GM23338 (cell line): ENCODE measurements at regions not wholly inside any gene's neighbourhood (a gene's known extent, or its start where the extent isn't known, plus 50 kb on each side); places are given as distances from the start of the nearest gene placed in this dataset.

ENCODE experiments used
- ATAC-seq: fragments of 200-7000 bp; cut with Tn5 transposase; 3 replicates; pipeline ENCODE4 v1.9.1; 2020
- DNase-seq: peaks from one replicate; pipeline ENCODE4 v3.0.0-alpha.2; 2015; ENCODE audit warnings: low spot score
- H2AFZ ChIP-seq: fragments of 200-600 bp; sonication (generic); 2 replicates; pipeline ENCODE4 v1.8.0; 2016; ENCODE audit warnings: antibody characterized with exemption, mild to moderate bottlenecking, moderate library complexity
- H3F3A ChIP-seq: fragments of 200-600 bp; sonication (generic); replicated peaks from 2 replicates; pipeline ENCODE4 v1.8.0; 2017; ENCODE audit warnings: antibody characterized with exemption, mixed run types, low read depth
- H3K27ac ChIP-seq: fragments of 200-600 bp; sonication (generic); 2 replicates; pipeline ENCODE4 v1.6.1; 2016; ENCODE audit warnings: low read depth
- H3K27me3 ChIP-seq: fragments of 200-600 bp; sonication (generic); 2 replicates; pipeline ENCODE4 v1.8.0; 2016; ENCODE audit warnings: mild to moderate bottlenecking, mixed run types, moderate library complexity; ENCODE audit not compliant: insufficient read depth
- H3K36me3 ChIP-seq: fragments of 200-600 bp; sonication (generic); 2 replicates; pipeline ENCODE4 v1.8.0; 2016; ENCODE audit warnings: mild to moderate bottlenecking; ENCODE audit not compliant: insufficient read depth
- H3K4me1 ChIP-seq: fragments of 200-600 bp; sonication (generic); 2 replicates; pipeline ENCODE4 v1.8.0; 2016; ENCODE audit warnings: mild to moderate bottlenecking, moderate library complexity; ENCODE audit not compliant: insufficient read depth
- H3K4me2 ChIP-seq: fragments of 200-600 bp; sonication (generic); 2 replicates; pipeline ENCODE4 v1.7.1; 2017; ENCODE audit warnings: mixed run types
- H3K4me3 ChIP-seq: fragments of 200-600 bp; sonication (generic); 2 replicates; pipeline ENCODE4 v1.6.1; 2016; ENCODE audit warnings: mixed run types
- H3K79me2 ChIP-seq: fragments of 200-600 bp; sonication (generic); replicated peaks from 2 replicates; pipeline ENCODE4 v1.8.0; 2017; ENCODE audit warnings: mild to moderate bottlenecking; ENCODE audit not compliant: insufficient read depth
- H3K9me2 ChIP-seq: fragments of 200-600 bp; sonication (generic); 2 replicates; pipeline ENCODE4 v1.8.0; 2017; ENCODE audit not compliant: insufficient read depth
- H4K20me1 ChIP-seq: fragments of 200-600 bp; sonication (generic); replicated peaks from 2 replicates; pipeline ENCODE4 v1.8.0; 2017; ENCODE audit warnings: mild to moderate bottlenecking; ENCODE audit not compliant: insufficient read depth
- H3K27ac Mint-ChIP-seq: 2 replicates; pipeline ENCODE4 v1.8.0; 2020; ENCODE audit warnings: inconsistent platforms, mild to moderate bottlenecking, moderate library complexity, mixed read lengths
- H3K27me3 Mint-ChIP-seq: 3 replicates; pipeline ENCODE4 v1.8.0; 2022; ENCODE audit warnings: low read depth, mild to moderate bottlenecking, moderate library complexity, mixed read lengths, inconsistent platforms; ENCODE audit not compliant: insufficient read depth, poor library complexity
- H3K36me3 Mint-ChIP-seq: 3 replicates; pipeline ENCODE4 v1.8.0; 2021; ENCODE audit warnings: low read depth, mild to moderate bottlenecking, inconsistent platforms, moderate library complexity, mixed read lengths
- H3K4me1 Mint-ChIP-seq: 3 replicates; pipeline ENCODE4 v1.8.0; 2020; ENCODE audit warnings: mild to moderate bottlenecking, inconsistent platforms, mixed read lengths
- H3K4me3 Mint-ChIP-seq: 3 replicates; pipeline ENCODE4 v1.8.0; 2021; ENCODE audit warnings: moderate library complexity, mild to moderate bottlenecking, inconsistent platforms, mixed read lengths
- H3K9me3 Mint-ChIP-seq: 3 replicates; pipeline ENCODE4 v1.8.0; 2020; ENCODE audit warnings: moderate library complexity, mild to moderate bottlenecking, inconsistent platforms, mixed read lengths
- CREB1 ChIP-seq: fragments of 250-450 bp; sonication (Bioruptor Pico); IDR thresholded peaks from 2 replicates; pipeline ENCODE4 v1.5.0; 2020; ENCODE audit warnings: low read depth, mild to moderate bottlenecking, moderate library complexity
- EZH2 ChIP-seq: fragments of 200-600 bp; sonication (generic); IDR thresholded peaks from one replicate; pipeline ENCODE4 v1.8.0; 2017; ENCODE audit warnings: antibody characterized with exemption, mild to moderate bottlenecking, low read depth; ENCODE audit not compliant: unreplicated experiment
- EZH2phosphoT487 ChIP-seq: fragments of 200-600 bp; sonication (generic); IDR thresholded peaks from one replicate; pipeline ENCODE4 v1.8.1; 2018; ENCODE audit warnings: antibody characterized with exemption; ENCODE audit not compliant: unreplicated experiment
- JUNB ChIP-seq: IDR thresholded peaks from one replicate; pipeline ENCODE4 v1.6.1; 2016; ENCODE audit warnings: antibody characterized with exemption; ENCODE audit not compliant: unreplicated experiment
- NANOG ChIP-seq: IDR thresholded peaks from 2 replicates; pipeline ENCODE4 v1.6.1; 2016; ENCODE audit warnings: antibody characterized with exemption, borderline replicate concordance
- POLR2AphosphoS5 ChIP-seq: IDR thresholded peaks from 2 replicates; pipeline ENCODE4 v1.6.1; 2016; ENCODE audit warnings: antibody characterized with exemption, low read depth
- STAT1 ChIP-seq: IDR thresholded peaks from one replicate; pipeline ENCODE4 v1.6.1; 2016; ENCODE audit warnings: antibody characterized with exemption; ENCODE audit not compliant: unreplicated experiment
- ZNF114 ChIP-seq: fragments of 250-450 bp; sonication (Bioruptor Pico); IDR thresholded peaks from 2 replicates; pipeline ENCODE4 v1.5.0; 2020; ENCODE audit warnings: mild to moderate bottlenecking, moderate library complexity
- ZNF331 ChIP-seq: fragments of 250-450 bp; sonication (Bioruptor Pico); IDR thresholded peaks from 2 replicates; pipeline ENCODE4 v1.5.0; 2020; ENCODE audit warnings: low read depth, mild to moderate bottlenecking, moderate library complexity
- TF ChIP-seq, protein P1 (sequence below): IDR thresholded peaks from one replicate; pipeline ENCODE4 v1.6.1; 2018; ENCODE audit warnings: antibody characterized with exemption; ENCODE audit not compliant: unreplicated experiment
- TF ChIP-seq, protein P2 (sequence below): fragments of 250-450 bp; sonication (Bioruptor Pico); IDR thresholded peaks from 2 replicates; pipeline ENCODE4 v1.5.0; 2020; ENCODE audit warnings: mild to moderate bottlenecking, moderate library complexity
- TF ChIP-seq, protein P3 (sequence below): IDR thresholded peaks from 2 replicates; pipeline ENCODE4 v1.6.1; 2016; ENCODE audit warnings: antibody characterized with exemption
- TF ChIP-seq, protein P4 (sequence below), 2 experiments: fragments of 200-600 bp in 1 of 2; sonication (generic) in 1 of 2; conservative IDR thresholded peaks; 2 replicates each; pipeline versions ENCODE4 v1.5.1 to v1.6.1; 2016 to 2017; ENCODE audit warnings: antibody characterized with exemption in 2 of 2, low read depth in 2 of 2, mild to moderate bottlenecking in 2 of 2, moderate library complexity in 1 of 2

DNA sequence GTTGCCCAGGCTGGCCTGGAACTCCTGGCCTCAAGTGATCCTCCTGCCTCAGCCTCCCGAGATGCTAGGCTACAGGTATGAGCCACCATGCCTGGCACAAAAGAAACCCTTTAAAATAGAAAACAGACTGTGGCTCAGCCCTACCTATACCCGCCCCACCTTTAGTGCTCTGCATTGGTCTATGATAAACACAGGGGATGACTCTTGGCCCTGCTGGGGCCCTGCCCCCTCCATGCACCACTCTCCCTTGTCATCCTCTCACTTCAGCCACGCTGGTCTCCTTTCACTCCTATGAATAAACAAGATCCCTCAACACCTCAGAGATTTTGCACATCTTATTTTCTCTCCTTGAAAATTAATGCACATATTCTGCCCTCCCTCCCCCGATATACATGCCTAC is 251.4 kb upstream of the KLF14 start:
- Histone ChIP-seq H4K20me1 (peaks cover 7% of the 10 kb centered on the region), H3K27me3 (no peaks in the 10 kb centered on the region), H3K27ac (no peak overlapping the region), H3K9me2 (no peaks in the 10 kb centered on the region), H3K4me2 (no peak overlapping the region), H3K4me1 (no peaks in the 10 kb centered on the region), H3K4me3 (no peak overlapping the region), H3K79me2 (no peaks in the 10 kb centered on the region; the same call in none of the 2 replicates), H3F3A (no peaks in the 10 kb centered on the region), H3K36me3 (no peaks in the 10 kb centered on the region; the same call in none of the 2 replicates), H2AFZ (no peak overlapping the region)
- no peak for ATAC-seq
- Mint-ChIP-seq H3K4me3 (no peak overlapping the region), H3K4me1 (peaks cover 10% of the 10 kb centered on the region), H3K9me3 (no peaks in the 10 kb centered on the region), H3K36me3 (no peaks in the 10 kb centered on the region), H3K27ac (no peak overlapping the region), H3K27me3 (no peaks in the 10 kb centered on the region)
- TF ChIP-seq POLR2AphosphoS5: no peak
- no peak for TF ChIP-seq NANOG
- TF ChIP-seq CREB1: no peak
- no peak for TF ChIP-seq ZNF331 (CRISPR knock-in tag)
- TF ChIP-seq EZH2: no peak
- no peak for TF ChIP-seq ZNF114 (CRISPR knock-in tag)
- TF ChIP-seq, protein P1, sequence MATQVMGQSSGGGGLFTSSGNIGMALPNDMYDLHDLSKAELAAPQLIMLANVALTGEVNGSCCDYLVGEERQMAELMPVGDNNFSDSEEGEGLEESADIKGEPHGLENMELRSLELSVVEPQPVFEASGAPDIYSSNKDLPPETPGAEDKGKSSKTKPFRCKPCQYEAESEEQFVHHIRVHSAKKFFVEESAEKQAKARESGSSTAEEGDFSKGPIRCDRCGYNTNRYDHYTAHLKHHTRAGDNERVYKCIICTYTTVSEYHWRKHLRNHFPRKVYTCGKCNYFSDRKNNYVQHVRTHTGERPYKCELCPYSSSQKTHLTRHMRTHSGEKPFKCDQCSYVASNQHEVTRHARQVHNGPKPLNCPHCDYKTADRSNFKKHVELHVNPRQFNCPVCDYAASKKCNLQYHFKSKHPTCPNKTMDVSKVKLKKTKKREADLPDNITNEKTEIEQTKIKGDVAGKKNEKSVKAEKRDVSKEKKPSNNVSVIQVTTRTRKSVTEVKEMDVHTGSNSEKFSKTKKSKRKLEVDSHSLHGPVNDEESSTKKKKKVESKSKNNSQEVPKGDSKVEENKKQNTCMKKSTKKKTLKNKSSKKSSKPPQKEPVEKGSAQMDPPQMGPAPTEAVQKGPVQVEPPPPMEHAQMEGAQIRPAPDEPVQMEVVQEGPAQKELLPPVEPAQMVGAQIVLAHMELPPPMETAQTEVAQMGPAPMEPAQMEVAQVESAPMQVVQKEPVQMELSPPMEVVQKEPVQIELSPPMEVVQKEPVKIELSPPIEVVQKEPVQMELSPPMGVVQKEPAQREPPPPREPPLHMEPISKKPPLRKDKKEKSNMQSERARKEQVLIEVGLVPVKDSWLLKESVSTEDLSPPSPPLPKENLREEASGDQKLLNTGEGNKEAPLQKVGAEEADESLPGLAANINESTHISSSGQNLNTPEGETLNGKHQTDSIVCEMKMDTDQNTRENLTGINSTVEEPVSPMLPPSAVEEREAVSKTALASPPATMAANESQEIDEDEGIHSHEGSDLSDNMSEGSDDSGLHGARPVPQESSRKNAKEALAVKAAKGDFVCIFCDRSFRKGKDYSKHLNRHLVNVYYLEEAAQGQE: no peak
- TF ChIP-seq, protein P2, sequence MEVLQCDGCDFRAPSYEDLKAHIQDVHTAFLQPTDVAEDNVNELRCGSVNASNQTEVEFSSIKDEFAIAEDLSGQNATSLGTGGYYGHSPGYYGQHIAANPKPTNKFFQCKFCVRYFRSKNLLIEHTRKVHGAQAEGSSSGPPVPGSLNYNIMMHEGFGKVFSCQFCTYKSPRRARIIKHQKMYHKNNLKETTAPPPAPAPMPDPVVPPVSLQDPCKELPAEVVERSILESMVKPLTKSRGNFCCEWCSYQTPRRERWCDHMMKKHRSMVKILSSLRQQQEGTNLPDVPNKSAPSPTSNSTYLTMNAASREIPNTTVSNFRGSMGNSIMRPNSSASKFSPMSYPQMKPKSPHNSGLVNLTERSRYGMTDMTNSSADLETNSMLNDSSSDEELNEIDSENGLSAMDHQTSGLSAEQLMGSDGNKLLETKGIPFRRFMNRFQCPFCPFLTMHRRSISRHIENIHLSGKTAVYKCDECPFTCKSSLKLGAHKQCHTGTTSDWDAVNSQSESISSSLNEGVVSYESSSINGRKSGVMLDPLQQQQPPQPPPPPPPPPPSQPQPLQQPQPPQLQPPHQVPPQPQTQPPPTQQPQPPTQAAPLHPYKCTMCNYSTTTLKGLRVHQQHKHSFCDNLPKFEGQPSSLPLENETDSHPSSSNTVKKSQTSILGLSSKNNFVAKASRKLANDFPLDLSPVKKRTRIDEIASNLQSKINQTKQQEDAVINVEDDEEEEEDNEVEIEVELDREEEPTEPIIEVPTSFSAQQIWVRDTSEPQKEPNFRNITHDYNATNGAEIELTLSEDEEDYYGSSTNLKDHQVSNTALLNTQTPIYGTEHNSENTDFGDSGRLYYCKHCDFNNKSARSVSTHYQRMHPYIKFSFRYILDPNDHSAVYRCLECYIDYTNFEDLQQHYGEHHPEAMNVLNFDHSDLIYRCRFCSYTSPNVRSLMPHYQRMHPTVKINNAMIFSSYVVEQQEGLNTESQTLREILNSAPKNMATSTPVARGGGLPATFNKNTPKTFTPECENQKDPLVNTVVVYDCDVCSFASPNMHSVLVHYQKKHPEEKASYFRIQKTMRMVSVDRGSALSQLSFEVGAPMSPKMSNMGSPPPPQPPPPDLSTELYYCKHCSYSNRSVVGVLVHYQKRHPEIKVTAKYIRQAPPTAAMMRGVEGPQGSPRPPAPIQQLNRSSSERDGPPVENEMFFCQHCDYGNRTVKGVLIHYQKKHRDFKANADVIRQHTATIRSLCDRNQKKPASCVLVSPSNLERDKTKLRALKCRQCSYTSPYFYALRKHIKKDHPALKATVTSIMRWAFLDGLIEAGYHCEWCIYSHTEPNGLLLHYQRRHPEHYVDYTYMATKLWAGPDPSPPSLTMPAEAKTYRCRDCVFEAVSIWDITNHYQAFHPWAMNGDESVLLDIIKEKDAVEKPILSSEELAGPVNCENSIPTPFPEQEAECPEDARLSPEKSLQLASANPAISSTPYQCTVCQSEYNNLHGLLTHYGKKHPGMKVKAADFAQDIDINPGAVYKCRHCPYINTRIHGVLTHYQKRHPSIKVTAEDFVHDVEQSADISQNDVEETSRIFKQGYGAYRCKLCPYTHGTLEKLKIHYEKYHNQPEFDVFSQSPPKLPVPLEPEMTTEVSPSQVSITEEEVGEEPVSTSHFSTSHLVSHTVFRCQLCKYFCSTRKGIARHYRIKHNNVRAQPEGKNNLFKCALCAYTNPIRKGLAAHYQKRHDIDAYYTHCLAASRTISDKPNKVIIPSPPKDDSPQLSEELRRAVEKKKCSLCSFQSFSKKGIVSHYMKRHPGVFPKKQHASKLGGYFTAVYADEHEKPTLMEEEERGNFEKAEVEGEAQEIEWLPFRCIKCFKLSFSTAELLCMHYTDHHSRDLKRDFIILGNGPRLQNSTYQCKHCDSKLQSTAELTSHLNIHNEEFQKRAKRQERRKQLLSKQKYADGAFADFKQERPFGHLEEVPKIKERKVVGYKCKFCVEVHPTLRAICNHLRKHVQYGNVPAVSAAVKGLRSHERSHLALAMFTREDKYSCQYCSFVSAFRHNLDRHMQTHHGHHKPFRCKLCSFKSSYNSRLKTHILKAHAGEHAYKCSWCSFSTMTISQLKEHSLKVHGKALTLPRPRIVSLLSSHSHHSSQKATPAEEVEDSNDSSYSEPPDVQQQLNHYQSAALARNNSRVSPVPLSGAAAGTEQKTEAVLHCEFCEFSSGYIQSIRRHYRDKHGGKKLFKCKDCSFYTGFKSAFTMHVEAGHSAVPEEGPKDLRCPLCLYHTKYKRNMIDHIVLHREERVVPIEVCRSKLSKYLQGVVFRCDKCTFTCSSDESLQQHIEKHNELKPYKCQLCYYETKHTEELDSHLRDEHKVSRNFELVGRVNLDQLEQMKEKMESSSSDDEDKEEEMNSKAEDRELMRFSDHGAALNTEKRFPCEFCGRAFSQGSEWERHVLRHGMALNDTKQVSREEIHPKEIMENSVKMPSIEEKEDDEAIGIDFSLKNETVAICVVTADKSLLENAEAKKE: no peak
- TF ChIP-seq JUNB: no peak
- TF ChIP-seq, protein P3, sequence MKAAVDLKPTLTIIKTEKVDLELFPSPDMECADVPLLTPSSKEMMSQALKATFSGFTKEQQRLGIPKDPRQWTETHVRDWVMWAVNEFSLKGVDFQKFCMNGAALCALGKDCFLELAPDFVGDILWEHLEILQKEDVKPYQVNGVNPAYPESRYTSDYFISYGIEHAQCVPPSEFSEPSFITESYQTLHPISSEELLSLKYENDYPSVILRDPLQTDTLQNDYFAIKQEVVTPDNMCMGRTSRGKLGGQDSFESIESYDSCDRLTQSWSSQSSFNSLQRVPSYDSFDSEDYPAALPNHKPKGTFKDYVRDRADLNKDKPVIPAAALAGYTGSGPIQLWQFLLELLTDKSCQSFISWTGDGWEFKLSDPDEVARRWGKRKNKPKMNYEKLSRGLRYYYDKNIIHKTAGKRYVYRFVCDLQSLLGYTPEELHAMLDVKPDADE: no peak
- TF ChIP-seq, protein P4, sequence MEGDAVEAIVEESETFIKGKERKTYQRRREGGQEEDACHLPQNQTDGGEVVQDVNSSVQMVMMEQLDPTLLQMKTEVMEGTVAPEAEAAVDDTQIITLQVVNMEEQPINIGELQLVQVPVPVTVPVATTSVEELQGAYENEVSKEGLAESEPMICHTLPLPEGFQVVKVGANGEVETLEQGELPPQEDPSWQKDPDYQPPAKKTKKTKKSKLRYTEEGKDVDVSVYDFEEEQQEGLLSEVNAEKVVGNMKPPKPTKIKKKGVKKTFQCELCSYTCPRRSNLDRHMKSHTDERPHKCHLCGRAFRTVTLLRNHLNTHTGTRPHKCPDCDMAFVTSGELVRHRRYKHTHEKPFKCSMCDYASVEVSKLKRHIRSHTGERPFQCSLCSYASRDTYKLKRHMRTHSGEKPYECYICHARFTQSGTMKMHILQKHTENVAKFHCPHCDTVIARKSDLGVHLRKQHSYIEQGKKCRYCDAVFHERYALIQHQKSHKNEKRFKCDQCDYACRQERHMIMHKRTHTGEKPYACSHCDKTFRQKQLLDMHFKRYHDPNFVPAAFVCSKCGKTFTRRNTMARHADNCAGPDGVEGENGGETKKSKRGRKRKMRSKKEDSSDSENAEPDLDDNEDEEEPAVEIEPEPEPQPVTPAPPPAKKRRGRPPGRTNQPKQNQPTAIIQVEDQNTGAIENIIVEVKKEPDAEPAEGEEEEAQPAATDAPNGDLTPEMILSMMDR (conservative IDR thresholded peaks at IDR 0.05; ENCODE audit: low read depth in 2 of 2): no peak
- TF ChIP-seq STAT1: no peak
- TF ChIP-seq EZH2phosphoT487: no peak
- no peak for DNase-seq
